ENCODE measurements at regions not wholly inside any gene's neighbourhood (a gene's known extent, or its start where the extent isn't known, plus 50 kb on each side); places are given as distances from the start of the nearest gene placed in this dataset.

GRCh38 chr16:9152649-9153501, 61.4 kb downstream of the HAPSTR1 start:
- intact Hi-C loops (cut with DNase I): no loop called here
- H3K27me3 ChIP-seq: no peaks in the 10 kb centered on the region
- H3K4me1 ChIP-seq: no peaks in the 10 kb centered on the region
- H3K9me3 ChIP-seq: no peaks in the 10 kb centered on the region
- no peak for TF ChIP-seq CTCF (IDR thresholded peaks at IDR 0.05)
- no peaks in the 10 kb centered on the region for H3K36me3 ChIP-seq
- H3K4me3 ChIP-seq: no peak overlapping the region
- DNase-seq (no peak), ATAC-seq (no peak)
- no peak overlapping the region for H3K27ac ChIP-seq

- DNase-seq: no peak
- ATAC-seq: no peak
- Histone ChIP-seq H3K36me3 (no peaks in the 10 kb centered on the region), H3K4me3 (no peak overlapping the region), H3K4me1 (no peaks in the 10 kb centered on the region), H3K27me3 (no peaks in the 10 kb centered on the region), H3K9me3 (no peaks in the 10 kb centered on the region), H3K27ac (no peak overlapping the region)
- intact Hi-C loops (cut with DNase I): no loop called here
- TF ChIP-seq CTCF (IDR thresholded peaks at IDR 0.05): no peak
Measured at GRCh38 chr16:9153502-9153864, 62.0 kb downstream of the HAPSTR1 start.

GRCh38 chr16:9154567-9155410, 63.3 kb downstream of the HAPSTR1 start:
- H3K4me1 ChIP-seq: no peaks in the 10 kb centered on the region
- no peaks in the 10 kb centered on the region for H3K36me3 ChIP-seq
- H3K27ac ChIP-seq: no peak overlapping the region
- TF ChIP-seq CTCF (IDR thresholded peaks at IDR 0.05): no peak
- intact Hi-C loops (cut with DNase I): no loop called here
- DNase-seq: no peak
- H3K27me3 ChIP-seq: no peaks in the 10 kb centered on the region
- H3K4me3 ChIP-seq: no peak overlapping the region
- H3K9me3 ChIP-seq: no peaks in the 10 kb centered on the region
- ATAC-seq: no peak

- intact Hi-C loops (cut with DNase I): no loop called here
Measured at GRCh38 chr16:9155871-9156270, 64.4 kb downstream of the HAPSTR1 start.

More at GRCh38 chr16:9155871-9156270, 64.4 kb downstream of the HAPSTR1 start:
- DNase-seq: no peak
- H3K4me3 ChIP-seq: no peak overlapping the region
- no peaks in the 10 kb centered on the region for H3K9me3 ChIP-seq
- H3K4me1 ChIP-seq: no peaks in the 10 kb centered on the region
- no peak overlapping the region for H3K27ac ChIP-seq
- no peak for TF ChIP-seq CTCF (IDR thresholded peaks at IDR 0.05)
- H3K27me3 ChIP-seq: no peaks in the 10 kb centered on the region
- no peak for ATAC-seq
- no peaks in the 10 kb centered on the region for H3K36me3 ChIP-seq
